Ovary (tissue), 3 donors: ENCODE measurements at regions not wholly inside any gene's neighbourhood (a gene's known extent, or its start where the extent isn't known, plus 50 kb on each side); places are given as distances from the start of the nearest gene placed in this dataset.

Experiments
- CTCF ChIP-seq, 3 donors: fragments of 450-650 bp in 2 of 3; fragments of 200-600 bp in 1 of 3; IDR thresholded peaks; one replicate each; pipeline versions ENCODE4 v1.5.1 to v1.8.0; 2016 to 2022; ENCODE audit warnings: antibody characterized with exemption in 3 of 3, mild to moderate bottlenecking in 1 of 3
- EP300 ChIP-seq: sonication (generic); formaldehyde crosslinking; IDR thresholded peaks from one replicate; pipeline ENCODE4 v1.6.1; 2017; ENCODE audit warnings: antibody characterized with exemption
- POLR2A ChIP-seq: fragments of 450-650 bp; IDR thresholded peaks from one replicate; pipeline ENCODE4 v1.6.1; 2017; ENCODE audit warnings: antibody characterized with exemption, mild to moderate bottlenecking, moderate library complexity
- donor health status: DM: no; HTN: no; CAD: no.

GRCh38 chr5:142411103-142411502 lies 86.3 kb upstream of the SPRY4 start:
- TF ChIP-seq EP300 (no peak), CTCF (IDR thresholded peaks at IDR 0.05) (no peak), POLR2A (no peak)
